ENCODE measurements at regions not wholly inside any gene's neighbourhood (a gene's known extent, or its start where the extent isn't known, plus 50 kb on each side); places are given as distances from the start of the nearest gene placed in this dataset.

GRCh38 chr22:48496226-48496845 is 1331.3 kb downstream of the BRD1 start:
- no peak for TF ChIP-seq CEBPB (IDR thresholded peaks at IDR 0.05; ENCODE audit: low read depth)
- no peak for TF ChIP-seq JUND (IDR thresholded peaks at IDR 0.05)
- TF ChIP-seq POLR2A (IDR thresholded peaks at IDR 0.05; ENCODE audit: borderline replicate concordance, extremely low read depth, insufficient read depth, insufficient read length), result no peak
